Smooth muscle cell (in vitro differentiated cells): ENCODE measurements at regions not wholly inside any gene's neighbourhood (a gene's known extent, or its start where the extent isn't known, plus 50 kb on each side); places are given as distances from the start of the nearest gene placed in this dataset.
A peak's percentile ranks its signal among the peaks of the same experiment; 100 is the strongest.

ENCODE experiments used
- DNase-seq: peaks from one replicate; lab custom pipeline; 2025; ENCODE audit not compliant: unreplicated experiment; lab: John Stamatoyannopoulos, UW
- H2AFZ ChIP-seq: fragments of 200-600 bp; sonication (generic); 2 replicates; pipeline ENCODE4 v1.6.0; 2016; ENCODE audit warnings: antibody characterized with exemption, low read depth, mild to moderate bottlenecking
- H3F3A ChIP-seq: fragments of 200-600 bp; sonication (generic); 2 replicates; pipeline ENCODE4 v1.6.0; 2017; ENCODE audit warnings: antibody characterized with exemption, low read depth
- H3K27ac ChIP-seq: fragments of 200-600 bp; sonication (generic); 2 replicates; pipeline ENCODE4 v1.5.1; 2016; ENCODE audit warnings: low read depth, mild to moderate bottlenecking
- H3K27me3 ChIP-seq: fragments of 200-600 bp; sonication (generic); 2 replicates; pipeline ENCODE4 v1.6.1; 2016; ENCODE audit warnings: low read depth, mild to moderate bottlenecking
- H3K36me3 ChIP-seq: fragments of 200-600 bp; sonication (generic); 2 replicates; pipeline ENCODE4 v1.5.1; 2016; ENCODE audit warnings: low read depth
- H3K4me1 ChIP-seq: fragments of 200-600 bp; sonication (generic); 2 replicates; pipeline ENCODE4 v1.5.1; 2016; ENCODE audit warnings: low read depth
- H3K4me2 ChIP-seq: fragments of 200-600 bp; sonication (generic); 2 replicates; pipeline ENCODE4 v1.6.0; 2016; ENCODE audit warnings: mild to moderate bottlenecking
- H3K4me3 ChIP-seq: fragments of 200-600 bp; sonication (generic); 2 replicates; pipeline ENCODE4 v1.5.1; 2016; ENCODE audit warnings: mild to moderate bottlenecking
- H3K79me2 ChIP-seq: fragments of 200-600 bp; sonication (generic); 2 replicates; pipeline ENCODE4 v1.6.0; 2016; ENCODE audit warnings: low read depth, mild to moderate bottlenecking
- H3K9ac ChIP-seq: fragments of 200-600 bp; sonication (generic); 2 replicates; pipeline ENCODE4 v1.6.0; 2016; ENCODE audit warnings: low read depth
- H3K9me3 ChIP-seq: fragments of 200-600 bp; sonication (generic); replicated peaks from 2 replicates; pipeline ENCODE4 v1.5.1; 2016; ENCODE audit warnings: low read depth
- H4K20me1 ChIP-seq: fragments of 200-600 bp; sonication (generic); 2 replicates; pipeline ENCODE4 v1.6.0; 2016; ENCODE audit warnings: low read depth
- CTCF ChIP-seq: fragments of 200-600 bp; sonication (generic); IDR thresholded peaks from 2 replicates; pipeline ENCODE4 v1.5.1; 2017; ENCODE audit warnings: borderline replicate concordance, mild to moderate bottlenecking, antibody characterized with exemption; ENCODE audit not compliant: insufficient read depth, poor library complexity, severe bottlenecking
- WGBS: methylation state at CpG from one replicate; pipeline ENCODE4 v1.1.7; 2016; ENCODE audit warnings: low lambda C conversion rate; 5-methylcytosine and 5-hydroxymethylcytosine counted together

GRCh38 chr18:41042866-41043265, 912.2 kb upstream of the PIK3C3 start:
- H3K4me3 ChIP-seq, result no peak overlapping the region
- TF ChIP-seq CTCF, result no peak
- DNase-seq, result no peak
- no peak overlapping the region for H3K4me2 ChIP-seq
- H3F3A ChIP-seq, result no peaks in the 10 kb centered on the region
- H4K20me1 ChIP-seq, result no peaks in the 10 kb centered on the region
- no peak overlapping the region for H3K9ac ChIP-seq
- no peaks in the 10 kb centered on the region for H3K79me2 ChIP-seq
- no peaks in the 10 kb centered on the region for H3K9me3 ChIP-seq
- H3K4me1 ChIP-seq, result no peaks in the 10 kb centered on the region
- no peaks in the 10 kb centered on the region for H3K27me3 ChIP-seq
- no peak overlapping the region for H3K27ac ChIP-seq
- no peak overlapping the region for H2AFZ ChIP-seq
- H3K36me3 ChIP-seq, result no peaks in the 10 kb centered on the region

GRCh38 chr18:41038071-41038470, 917.0 kb upstream of the PIK3C3 start:
- DNase-seq, result no peak
- Histone ChIP-seq H3K9ac (no peak overlapping the region), H3F3A (no peaks in the 10 kb centered on the region), H3K4me3 (no peak overlapping the region), H2AFZ (peak overlapping the region; percentile 70), H3K36me3 (no peaks in the 10 kb centered on the region), H4K20me1 (no peaks in the 10 kb centered on the region), H3K4me2 (peak overlapping the region; percentile 19), H3K4me1 (no peaks in the 10 kb centered on the region), H3K79me2 (no peaks in the 10 kb centered on the region), H3K27me3 (no peaks in the 10 kb centered on the region), H3K27ac (peak overlapping the region; percentile 17), H3K9me3 (no peaks in the 10 kb centered on the region)
- WGBS, result 76% methylated on average over 1 of the region's 1 CpG
- TF ChIP-seq CTCF, result no peak

- Histone ChIP-seq H3K4me1 (no peaks in the 10 kb centered on the region), H3K79me2 (no peaks in the 10 kb centered on the region), H3K27me3 (no peaks in the 10 kb centered on the region), H3F3A (no peaks in the 10 kb centered on the region), H3K4me2 (no peak overlapping the region), H3K27ac (no peak overlapping the region), H2AFZ (no peak overlapping the region), H3K4me3 (no peak overlapping the region), H4K20me1 (no peaks in the 10 kb centered on the region), H3K36me3 (no peaks in the 10 kb centered on the region), H3K9me3 (no peaks in the 10 kb centered on the region), H3K9ac (no peak overlapping the region)
- no peak for TF ChIP-seq CTCF
- WGBS, result 95% methylated on average over 6 of the region's 6 CpGs
- no peak for DNase-seq
These were observed 918.7 kb upstream of the PIK3C3 start for GRCh38 chr18:41036346-41036745.

- H4K20me1 ChIP-seq, result no peaks in the 10 kb centered on the region
- no peak overlapping the region for H3K4me2 ChIP-seq
- no peak overlapping the region for H3K27ac ChIP-seq
- 93% methylated on average over 2 of the region's 2 CpGs for WGBS
- no peaks in the 10 kb centered on the region for H3K9me3 ChIP-seq
- H3K27me3 ChIP-seq, result no peaks in the 10 kb centered on the region
- no peaks in the 10 kb centered on the region for H3K79me2 ChIP-seq
- H3K4me1 ChIP-seq, result no peaks in the 10 kb centered on the region
- no peak overlapping the region for H3K9ac ChIP-seq
- no peak overlapping the region for H3K4me3 ChIP-seq
- no peak for DNase-seq
- no peaks in the 10 kb centered on the region for H3F3A ChIP-seq
- TF ChIP-seq CTCF, result no peak
- H3K36me3 ChIP-seq, result no peaks in the 10 kb centered on the region
- no peak overlapping the region for H2AFZ ChIP-seq
These were observed 920.6 kb upstream of the PIK3C3 start for GRCh38 chr18:41034413-41034812.
